ENCODE measurements at regions not wholly inside any gene's neighbourhood (a gene's known extent, or its start where the extent isn't known, plus 50 kb on each side); places are given as distances from the start of the nearest gene placed in this dataset.

GRCh38 chr2:153055182-153055581 lies 336.8 kb downstream of the ARL6IP6 start:
- Histone ChIP-seq H3K4me2 (no peak overlapping the region), H3F3A (ENCODE audit: low read depth) (no peaks in the 10 kb centered on the region), H3K36me3 (no peaks in the 10 kb centered on the region), H3K9ac (no peak overlapping the region), H3K27me3 (no peaks in the 10 kb centered on the region), H4K20me1 (ENCODE audit: low read depth) (no peaks in the 10 kb centered on the region), H3K4me1 (peaks cover 17% of the 10 kb centered on the region), H3K27ac (no peak overlapping the region), H3K79me2 (ENCODE audit: low read depth) (no peaks in the 10 kb centered on the region), H2AFZ (replicated peaks) (no peak overlapping the region), H3K4me3 (no peak overlapping the region), H3K9me3 (ENCODE audit: low read depth) (no peaks in the 10 kb centered on the region)
- Mint-ChIP-seq H3K4me3 (no peak overlapping the region), H3K27ac (no peak overlapping the region), H3K27me3 (ENCODE audit: insufficient read depth, low read depth) (no peaks in the 10 kb centered on the region), H3K36me3 (no peaks in the 10 kb centered on the region), H3K9me3 (no peaks in the 10 kb centered on the region), H3K4me1 (peaks cover 17% of the 10 kb centered on the region)
- TF ChIP-seq CTCF (IDR thresholded peaks at IDR 0.05) (no peak), EZH2phosphoT487 (IDR thresholded peaks at IDR 0.05) (no peak), EZH2 (IDR thresholded peaks at IDR 0.05) (no peak)
- peak; percentile 54 for DNase-seq (ENCODE audit: low spot score)

DNA sequence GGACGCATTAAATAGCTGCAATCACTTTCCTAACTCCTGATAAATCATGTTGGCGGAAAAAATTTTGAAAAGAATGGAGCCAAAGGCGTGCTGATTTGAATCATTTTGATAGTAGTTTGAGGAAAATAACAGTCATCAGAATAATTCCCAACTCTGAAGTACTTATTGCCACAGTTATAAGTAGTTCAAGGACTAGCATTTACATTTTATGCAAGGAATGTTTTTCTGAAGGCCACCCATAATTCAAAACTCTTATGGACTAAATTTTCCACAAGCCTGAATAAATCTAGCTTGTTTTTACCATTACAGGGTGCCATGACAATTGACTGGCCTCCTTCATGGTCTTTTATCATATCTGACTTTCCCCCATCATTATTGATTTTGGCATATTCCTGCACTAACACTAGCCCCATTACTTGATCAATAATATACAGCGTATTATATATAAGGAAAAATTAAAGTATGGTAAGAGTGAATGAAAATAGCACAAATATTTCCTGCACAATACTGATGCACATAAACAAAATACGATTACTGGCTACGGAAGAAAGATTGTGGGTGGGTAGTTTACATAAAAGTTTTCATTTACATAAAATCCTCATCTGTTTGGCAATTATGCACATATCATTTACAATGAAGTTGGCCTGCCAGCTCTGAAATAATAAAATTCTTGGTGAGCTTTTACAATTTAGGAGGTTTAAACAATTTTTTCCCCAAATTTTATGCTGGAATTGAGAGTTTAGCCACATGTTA lies 334.6 kb downstream of the ARL6IP6 start:
- H3K4me2 ChIP-seq: no peak overlapping the region
- H3K4me3 ChIP-seq: no peak overlapping the region
- no peaks in the 10 kb centered on the region for H3K36me3 Mint-ChIP-seq
- H3K9me3 ChIP-seq (ENCODE audit: low read depth): no peaks in the 10 kb centered on the region
- no peak for DNase-seq (ENCODE audit: low spot score)
- no peak overlapping the region for H3K27ac ChIP-seq
- H3K36me3 ChIP-seq: no peaks in the 10 kb centered on the region
- H3K4me1 Mint-ChIP-seq: peaks cover 7% of the 10 kb centered on the region
- H3K27me3 Mint-ChIP-seq (ENCODE audit: insufficient read depth, low read depth): no peaks in the 10 kb centered on the region
- no peak overlapping the region for H2AFZ ChIP-seq (replicated peaks)
- no peaks in the 10 kb centered on the region for H3K9me3 Mint-ChIP-seq
- H3K27me3 ChIP-seq: no peaks in the 10 kb centered on the region
- peaks cover 5% of the 10 kb centered on the region for H3K4me1 ChIP-seq
- no peak for TF ChIP-seq CTCF (IDR thresholded peaks at IDR 0.05)
- TF ChIP-seq EZH2 (IDR thresholded peaks at IDR 0.05): no peak
- TF ChIP-seq EZH2phosphoT487 (IDR thresholded peaks at IDR 0.05): no peak
- H3K4me3 Mint-ChIP-seq: no peak overlapping the region
- no peaks in the 10 kb centered on the region for H3K79me2 ChIP-seq (ENCODE audit: low read depth)
- H3F3A ChIP-seq (ENCODE audit: low read depth): no peaks in the 10 kb centered on the region
- H3K9ac ChIP-seq: no peak overlapping the region
- H4K20me1 ChIP-seq (ENCODE audit: low read depth): no peaks in the 10 kb centered on the region
- H3K27ac Mint-ChIP-seq: no peak overlapping the region

DNA sequence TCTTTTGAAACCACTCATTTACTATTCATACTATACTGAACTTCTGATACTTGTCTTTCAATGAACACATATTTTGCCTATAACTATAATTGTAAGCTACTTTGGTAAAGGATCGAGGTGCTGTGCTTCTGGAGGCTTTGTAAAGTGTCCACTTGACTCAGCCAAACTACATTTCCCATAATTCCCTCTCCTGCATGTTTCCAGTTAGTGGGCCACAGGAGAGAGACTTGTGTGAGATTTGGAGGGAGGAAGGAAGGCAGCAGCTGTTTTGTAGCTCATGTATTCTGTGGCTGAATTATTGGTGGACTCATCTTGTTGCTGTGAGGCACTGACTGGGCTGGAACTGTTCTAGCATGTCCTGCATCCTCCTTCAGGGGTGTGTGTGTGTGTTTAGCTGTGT lies 328.8 kb downstream of the ARL6IP6 start:
- no peaks in the 10 kb centered on the region for H3K36me3 Mint-ChIP-seq
- no peak for TF ChIP-seq EZH2phosphoT487 (IDR thresholded peaks at IDR 0.05)
- no peak for TF ChIP-seq CTCF (IDR thresholded peaks at IDR 0.05)
- TF ChIP-seq EZH2 (IDR thresholded peaks at IDR 0.05): no peak
- no peaks in the 10 kb centered on the region for H3K36me3 ChIP-seq
- H3K9me3 ChIP-seq (ENCODE audit: low read depth): no peaks in the 10 kb centered on the region
- H3K4me1 ChIP-seq: peaks cover 3% of the 10 kb centered on the region
- H3K27ac ChIP-seq: no peak overlapping the region
- H3K27ac Mint-ChIP-seq: no peak overlapping the region
- H3K4me1 Mint-ChIP-seq: no peaks in the 10 kb centered on the region
- H3K9me3 Mint-ChIP-seq: no peaks in the 10 kb centered on the region
- H3K4me3 Mint-ChIP-seq: no peak overlapping the region
- H3K79me2 ChIP-seq (ENCODE audit: low read depth): no peaks in the 10 kb centered on the region
- no peak overlapping the region for H3K9ac ChIP-seq
- no peak overlapping the region for H3K4me2 ChIP-seq
- H3K27me3 ChIP-seq: no peaks in the 10 kb centered on the region
- no peaks in the 10 kb centered on the region for H4K20me1 ChIP-seq (ENCODE audit: low read depth)
- H3K4me3 ChIP-seq: no peak overlapping the region
- peak overlapping the region; percentile 96 for H2AFZ ChIP-seq (replicated peaks)
- no peaks in the 10 kb centered on the region for H3F3A ChIP-seq (ENCODE audit: low read depth)
- H3K27me3 Mint-ChIP-seq (ENCODE audit: insufficient read depth, low read depth): no peaks in the 10 kb centered on the region
- DNase-seq (ENCODE audit: low spot score): peak; percentile 8
